Endothelial cell of umbilical vein (primary cell): ENCODE measurements at regions not wholly inside any gene's neighbourhood (a gene's known extent, or its start where the extent isn't known, plus 50 kb on each side); places are given as distances from the start of the nearest gene placed in this dataset.

Experiments
- BruUV-seq: library from RNA; stranded (reverse); fragments of 400-500 nt; replicated peaks from 2 replicates; lab custom pipeline; 2021; lab: Mats Ljungman, UMichigan
- CTCF ChIA-PET: fragments of 300-600, 350-600 bp; sonication (Branson Sonifier 250); formaldehyde crosslinking; loops from one replicate; lab custom pipeline; 2021; ENCODE audit warnings: antibody characterized with exemption, inconsistent platforms; lab: Charles Lee
- POLR2A ChIA-PET: fragments of 300-600, 350-600 bp; sonication (Branson Sonifier 250); formaldehyde crosslinking; loops from one replicate; lab custom pipeline; 2021; ENCODE audit warnings: antibody characterized with exemption, inconsistent platforms; lab: Charles Lee
- DNase-seq: peaks from one replicate; pipeline ENCODE4 v3.0.0-alpha.2; 2011; ENCODE audit warnings: low read depth, low spot score
- FAIRE-seq: peaks from 2 replicates; lab custom pipeline; 2011; peaks lifted over from hg19 to GRCh38; lab: Jason Lieb, UNC
- H2AFZ ChIP-seq: 2 replicates; pipeline ENCODE4 v1.6.0; 2012; ENCODE audit warnings: low read depth, low read length, control low read depth, inconsistent platforms
- H3K27ac ChIP-seq: 2 replicates; pipeline ENCODE4 v1.5.1; 2011; ENCODE audit warnings: low read depth, mild to moderate bottlenecking, control low read depth, low read length, moderate library complexity; ENCODE audit not compliant: insufficient read depth
- H3K27me3 ChIP-seq, 2 experiments: 2 replicates each; pipeline versions ENCODE4 v1.6.0 to v1.6.1; 2011; ENCODE audit warnings: low read length in 2 of 2, mixed read lengths in 1 of 2; ENCODE audit not compliant: control insufficient read depth in 2 of 2, insufficient read depth in 2 of 2
- H3K36me3 ChIP-seq, 2 experiments: 2 replicates in 1 of 2; 3 replicates in 1 of 2; pipeline ENCODE4 v1.5.1; 2011; ENCODE audit warnings: low read length in 2 of 2, mild to moderate bottlenecking in 1 of 2, moderate library complexity in 1 of 2; ENCODE audit not compliant: control insufficient read depth in 2 of 2, insufficient read depth in 2 of 2; ENCODE audit errors: extremely low read depth in 1 of 2
- H3K4me1 ChIP-seq: 3 replicates; pipeline ENCODE4 v1.5.1; 2011; ENCODE audit warnings: mild to moderate bottlenecking, low read length; ENCODE audit not compliant: control insufficient read depth, insufficient read depth; ENCODE audit errors: extremely low read depth
- H3K4me2 ChIP-seq: 2 replicates; pipeline ENCODE4 v1.6.1; 2011; ENCODE audit warnings: low read length, control low read depth, mixed read lengths; ENCODE audit not compliant: insufficient read depth
- H3K4me3 ChIP-seq, 3 experiments: fragments of 200-600 bp in 1 of 3; sonication (generic), shearing (Covaris generic) in 1 of 3; replicated peaks in 1 of 3; 2 replicates each; pipeline ENCODE4 v1.5.1; 2011 to 2016; ENCODE audit warnings: control low read depth in 3 of 3, low read length in 3 of 3, mild to moderate bottlenecking in 2 of 3, inconsistent platforms in 1 of 3, low read depth in 1 of 3, moderate library complexity in 1 of 3; ENCODE audit not compliant: insufficient read depth in 1 of 3
- H3K79me2 ChIP-seq: 2 replicates; pipeline ENCODE4 v1.6.0; 2012; ENCODE audit warnings: low read length, inconsistent platforms; ENCODE audit not compliant: control insufficient read depth, insufficient read depth
- H3K9ac ChIP-seq: replicated peaks from 2 replicates; pipeline ENCODE3; 2011; ENCODE audit warnings: low read length, control low read depth; ENCODE audit not compliant: insufficient read depth; ENCODE audit errors: extremely low read depth
- H3K9me1 ChIP-seq: replicated peaks from 3 replicates; pipeline ENCODE4 v1.6.0; 2011; ENCODE audit warnings: mild to moderate bottlenecking, low read length; ENCODE audit not compliant: control insufficient read depth, insufficient read depth; ENCODE audit errors: extremely low read depth
- H3K9me3 ChIP-seq: replicated peaks from 2 replicates; pipeline ENCODE4 v1.5.1; 2012; ENCODE audit warnings: low read length, inconsistent platforms; ENCODE audit not compliant: control insufficient read depth, insufficient read depth
- H4K20me1 ChIP-seq: replicated peaks from 2 replicates; pipeline ENCODE3; 2011; ENCODE audit warnings: mild to moderate bottlenecking, low read length; ENCODE audit not compliant: control insufficient read depth, insufficient read depth; ENCODE audit errors: extremely low read depth
- EZH2 ChIP-seq: IDR thresholded peaks from 2 replicates; pipeline ENCODE4 v1.6.1; 2012; ENCODE audit warnings: borderline replicate concordance, low read depth, mild to moderate bottlenecking, moderate library complexity, low read length, inconsistent platforms; ENCODE audit not compliant: severe bottlenecking
- FOS ChIP-seq: IDR thresholded peaks from 2 replicates; pipeline ENCODE4 v1.6.1; 2011; ENCODE audit warnings: mild to moderate bottlenecking, low read length, moderate library complexity, borderline replicate concordance; ENCODE audit not compliant: insufficient read depth
- GATA2 ChIP-seq: IDR thresholded peaks from 2 replicates; pipeline ENCODE4 v1.7.0; 2011; ENCODE audit warnings: low read depth, mild to moderate bottlenecking, moderate library complexity, mixed read lengths, low read length; ENCODE audit not compliant: insufficient read length, insufficient read depth
- JUN ChIP-seq: IDR thresholded peaks from 2 replicates; pipeline ENCODE4 v1.6.1; 2011; ENCODE audit warnings: borderline replicate concordance, low read depth; ENCODE audit not compliant: insufficient read length, insufficient read depth
- MYC ChIP-seq: IDR thresholded peaks from one replicate; pipeline ENCODE4 v1.6.1; 2011; ENCODE audit warnings: mild to moderate bottlenecking, low read depth, low read length
- POLR2A ChIP-seq: IDR thresholded peaks from 2 replicates; pipeline ENCODE4 v1.6.1; 2012; ENCODE audit warnings: low read depth, mild to moderate bottlenecking, control low read depth, low read length
- POLR2AphosphoS5 ChIP-seq: IDR thresholded peaks from 2 replicates; pipeline ENCODE4 v1.6.1; 2012; ENCODE audit warnings: low read depth, mild to moderate bottlenecking, control low read depth, low read length, moderate library complexity; ENCODE audit not compliant: insufficient read depth
- dilution Hi-C: fragments of 300-500 bp; cut with MboI; formaldehyde crosslinking; loops from one replicate; pipeline ENCODE4 v1.15.0; 2019; ENCODE audit warnings: low sequenced_read_pairs; ENCODE audit not compliant: extremely low pct_ligation_motif_present
- intact Hi-C: fragments of 100-400 bp; cut with micrococcal nuclease; formaldehyde crosslinking; loops from one replicate; pipeline ENCODE4 v1.10.0; 2022
- TF ChIP-seq, protein P1 (sequence below): IDR thresholded peaks from 2 replicates; pipeline ENCODE4 v1.6.1; 2011; ENCODE audit not compliant: insufficient read depth, insufficient read length
- TF ChIP-seq, protein P2 (sequence below), 2 donors: IDR thresholded peaks; 1 replicate in 1 of 2; 2 replicates in 1 of 2; pipeline ENCODE4 v1.5.1; 2011; ENCODE audit warnings: low read length in 2 of 2, mild to moderate bottlenecking in 2 of 2, moderate library complexity in 2 of 2, control low read depth in 1 of 2, inconsistent platforms in 1 of 2, low read depth in 1 of 2; ENCODE audit not compliant: insufficient read depth in 1 of 2; ENCODE audit errors: extremely low read depth in 1 of 2

- FAIRE-seq (peak; percentile 24), DNase-seq (no peak)
- Histone ChIP-seq H3K9me3 (peaks cover 5% of the 10 kb centered on the region), H3K79me2 (no peaks in the 10 kb centered on the region), H4K20me1 (no peaks in the 10 kb centered on the region), H2AFZ (no peak overlapping the region), H3K4me2 (no peak overlapping the region), H3K9me1 (no peaks in the 10 kb centered on the region), H3K27me3 (no peaks in the 10 kb centered on the region), H3K4me3 (no peak overlapping the region), H3K36me3 (no peaks in the 10 kb centered on the region), H3K4me1 (no peaks in the 10 kb centered on the region), H3K9ac (no peak overlapping the region), H3K27ac (no peak overlapping the region)
- TF ChIP-seq JUN, result peak; percentile 22
- TF ChIP-seq, protein P1, sequence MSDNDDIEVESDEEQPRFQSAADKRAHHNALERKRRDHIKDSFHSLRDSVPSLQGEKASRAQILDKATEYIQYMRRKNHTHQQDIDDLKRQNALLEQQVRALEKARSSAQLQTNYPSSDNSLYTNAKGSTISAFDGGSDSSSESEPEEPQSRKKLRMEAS, result no peak
- ChIA-PET POLR2A (no interaction called here), CTCF (no interaction called here)
- intact Hi-C loops (no loop called here), dilution Hi-C loops (no loop called here)
- no TSS peak for BruUV-seq
Observed at GRCh38 chr16:35533683-35534082, 2074.3 kb downstream of the TP53TG3F start.

GRCh38 chr16:35543486-35543885 lies 2084.1 kb downstream of the TP53TG3F start:
- no peaks in the 10 kb centered on the region for H4K20me1 ChIP-seq
- no peaks in the 10 kb centered on the region for H3K36me3 ChIP-seq
- no peak for DNase-seq
- no peaks in the 10 kb centered on the region for H3K27me3 ChIP-seq
- H3K9me3 ChIP-seq, result peaks cover 3% of the 10 kb centered on the region
- FAIRE-seq, result no peak
- ChIA-PET CTCF (no interaction called here), POLR2A (no interaction called here)
- TF ChIP-seq, protein P2, sequence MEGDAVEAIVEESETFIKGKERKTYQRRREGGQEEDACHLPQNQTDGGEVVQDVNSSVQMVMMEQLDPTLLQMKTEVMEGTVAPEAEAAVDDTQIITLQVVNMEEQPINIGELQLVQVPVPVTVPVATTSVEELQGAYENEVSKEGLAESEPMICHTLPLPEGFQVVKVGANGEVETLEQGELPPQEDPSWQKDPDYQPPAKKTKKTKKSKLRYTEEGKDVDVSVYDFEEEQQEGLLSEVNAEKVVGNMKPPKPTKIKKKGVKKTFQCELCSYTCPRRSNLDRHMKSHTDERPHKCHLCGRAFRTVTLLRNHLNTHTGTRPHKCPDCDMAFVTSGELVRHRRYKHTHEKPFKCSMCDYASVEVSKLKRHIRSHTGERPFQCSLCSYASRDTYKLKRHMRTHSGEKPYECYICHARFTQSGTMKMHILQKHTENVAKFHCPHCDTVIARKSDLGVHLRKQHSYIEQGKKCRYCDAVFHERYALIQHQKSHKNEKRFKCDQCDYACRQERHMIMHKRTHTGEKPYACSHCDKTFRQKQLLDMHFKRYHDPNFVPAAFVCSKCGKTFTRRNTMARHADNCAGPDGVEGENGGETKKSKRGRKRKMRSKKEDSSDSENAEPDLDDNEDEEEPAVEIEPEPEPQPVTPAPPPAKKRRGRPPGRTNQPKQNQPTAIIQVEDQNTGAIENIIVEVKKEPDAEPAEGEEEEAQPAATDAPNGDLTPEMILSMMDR (IDR thresholded peaks at IDR 0.05; ENCODE audit: extremely low read depth in 1 of 2, insufficient read depth in 1 of 2, low read depth in 1 of 2, low read length in 2 of 2), result no peak
- TF ChIP-seq MYC, result no peak
- TF ChIP-seq POLR2A, result no peak
- TF ChIP-seq EZH2, result no peak
- no peak for TF ChIP-seq POLR2AphosphoS5
- TF ChIP-seq GATA2, result no peak
- no peak for TF ChIP-seq FOS
- TF ChIP-seq, protein P1, result no peak
- H2AFZ ChIP-seq, result no peak overlapping the region
- H3K9me1 ChIP-seq, result no peaks in the 10 kb centered on the region
- H3K9ac ChIP-seq, result no peak overlapping the region
- no peak overlapping the region for H3K27ac ChIP-seq
- H3K4me3 ChIP-seq, result no peak overlapping the region
- H3K4me1 ChIP-seq, result no peaks in the 10 kb centered on the region
- no peaks in the 10 kb centered on the region for H3K79me2 ChIP-seq
- H3K4me2 ChIP-seq, result no peak overlapping the region
- no TSS peak for BruUV-seq
- intact Hi-C loops, result no loop called here
- dilution Hi-C loops, result no loop called here
